GM19438 (cell line): ENCODE measurements at regions not wholly inside any gene's neighbourhood (a gene's known extent, or its start where the extent isn't known, plus 50 kb on each side); places are given as distances from the start of the nearest gene placed in this dataset.

Experiments used
- ATAC-seq: cut with Tn5 transposase; IDR thresholded peaks from one replicate; pipeline ENCODE4 v1.9.1; 2021; ENCODE audit warnings: low read depth; ENCODE audit not compliant: unreplicated experiment

GRCh38 chr1:59104191-59104760 is 192.6 kb upstream of the FGGY start:
- ATAC-seq, result no peak

- ATAC-seq, result no peak
Measured at GRCh38 chr1:59105548-59106507, 191.1 kb upstream of the FGGY start.

GRCh38 chr1:59107516-59107915 is 189.4 kb upstream of the FGGY start:
- ATAC-seq, result no peak

- no peak for ATAC-seq
Measured at GRCh38 chr1:59107916-59108315, 189.0 kb upstream of the FGGY start.

- no peak for ATAC-seq
Measured at GRCh38 chr1:59108481-59109317, 188.2 kb upstream of the FGGY start.

- ATAC-seq, result no peak
Measured at GRCh38 chr1:59110271-59110670, 186.6 kb upstream of the FGGY start.

GRCh38 chr1:59113876-59114457 is 182.9 kb upstream of the FGGY start:
- ATAC-seq, result no peak

GRCh38 chr1:59115865-59116264 is 181.0 kb upstream of the FGGY start:
- no peak for ATAC-seq

- no peak for ATAC-seq
Measured at GRCh38 chr1:59116920-59117542, 179.9 kb upstream of the FGGY start.

GRCh38 chr1:59122527-59122926 is 174.4 kb upstream of the FGGY start:
- ATAC-seq, result no peak

GRCh38 chr1:59123081-59123681 is 173.7 kb upstream of the FGGY start:
- ATAC-seq, result no peak

- ATAC-seq, result no peak
Measured at GRCh38 chr1:59124166-59124565, 172.7 kb upstream of the FGGY start.

- ATAC-seq, result no peak
Measured at GRCh38 chr1:59125154-59125553, 171.7 kb upstream of the FGGY start.

GRCh38 chr1:59125676-59126320 is 171.1 kb upstream of the FGGY start:
- no peak for ATAC-seq

- no peak for ATAC-seq
Measured at GRCh38 chr1:59126366-59126765, 170.5 kb upstream of the FGGY start.

GRCh38 chr1:59128239-59128736 is 168.6 kb upstream of the FGGY start:
- no peak for ATAC-seq

GRCh38 chr1:59128784-59129227 is 168.1 kb upstream of the FGGY start:
- no peak for ATAC-seq

GRCh38 chr1:59132295-59132694 is 164.6 kb upstream of the FGGY start:
- no peak for ATAC-seq

- ATAC-seq, result no peak
Measured at GRCh38 chr1:59133997-59134396, 162.9 kb upstream of the FGGY start.
